ENCODE measurements at regions not wholly inside any gene's neighbourhood (a gene's known extent, or its start where the extent isn't known, plus 50 kb on each side); places are given as distances from the start of the nearest gene placed in this dataset.

DNA sequence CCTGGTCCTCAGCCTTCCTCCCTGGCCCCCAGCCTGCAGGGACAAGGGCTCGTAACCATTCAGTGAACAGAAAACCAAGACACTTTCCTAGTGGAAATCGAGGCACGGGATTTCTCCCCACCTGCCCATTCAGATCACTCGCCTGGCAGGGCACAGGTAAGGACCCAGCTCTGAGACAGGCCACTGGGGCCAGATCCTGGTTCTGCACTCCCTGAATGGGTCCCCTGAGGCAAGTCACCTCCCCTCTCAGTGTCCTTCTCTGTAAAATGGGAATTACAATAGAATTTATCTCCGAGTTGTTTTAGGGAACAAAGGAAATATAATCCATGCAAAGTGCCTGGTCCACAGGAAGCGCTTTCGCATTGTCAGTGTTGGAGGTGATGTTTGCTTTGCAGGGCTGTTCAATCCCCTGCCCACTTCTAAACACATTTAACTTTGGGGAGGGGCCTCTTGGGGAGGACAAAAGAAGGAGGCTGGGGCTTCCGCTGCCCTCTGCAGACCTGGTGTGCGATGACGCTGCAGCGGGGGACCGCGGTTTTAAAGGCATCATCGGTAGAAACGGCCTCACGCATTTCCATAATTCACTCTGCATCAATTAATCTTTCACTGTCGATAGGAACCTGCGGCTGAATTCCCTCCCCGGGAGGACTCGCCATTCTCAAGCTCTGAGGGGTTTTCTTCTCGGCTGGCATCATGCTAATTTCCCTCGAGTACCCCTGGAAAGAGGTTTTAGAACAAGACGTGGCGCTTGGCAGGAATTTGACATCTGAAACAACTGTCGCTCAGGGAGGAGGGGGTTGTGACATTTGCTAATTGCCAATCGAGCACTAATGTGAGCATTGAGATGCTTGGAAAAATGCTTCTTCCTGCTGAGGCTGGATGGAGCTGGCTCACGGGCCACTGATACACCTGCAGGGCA lies 70.4 kb upstream of the FGF3 start:
- no peak for DNase-seq (ENCODE audit: low spot score in 2 of 2)
- WGBS, 2 donors: 32 to 37% methylated on average over 27 of the region's 27 CpGs
- no peak for TF ChIP-seq CTCF (IDR thresholded peaks at IDR 0.05)
- TF ChIP-seq POLR2A (IDR thresholded peaks at IDR 0.05): no peak
- no peak overlapping the region for H3K4me3 ChIP-seq (ENCODE audit: low read depth, poor library complexity, severe bottlenecking)
- intact Hi-C loops (cut with DNase I; ENCODE audit: low total_unique reads): loop anchor here (10.0 kb wide), 1 partner anchor 185 kb away; the partner anchor contains the start of gene FGF19

DNA sequence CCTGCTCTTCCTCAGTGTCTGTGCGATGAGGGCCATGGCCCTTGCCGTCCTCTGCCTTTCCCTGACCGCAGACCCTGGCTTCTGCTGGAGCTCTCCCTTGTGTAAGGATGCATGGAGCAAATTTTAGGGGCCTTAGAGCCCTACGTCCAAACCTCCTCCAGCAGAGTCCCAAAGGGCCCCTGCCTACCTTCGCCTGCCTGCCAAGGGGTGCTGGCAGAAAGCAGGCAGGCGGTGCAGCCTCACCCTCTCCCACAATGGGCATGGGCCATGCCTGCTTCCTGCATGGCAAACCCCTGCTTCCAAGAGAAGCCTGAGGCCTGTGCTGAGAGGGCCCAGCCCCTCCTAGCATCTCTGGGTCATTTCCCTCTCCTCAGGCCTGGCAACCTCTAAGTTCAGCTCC lies 71.3 kb upstream of the FGF3 start:
- no peak for DNase-seq (ENCODE audit: low spot score in 2 of 2)
- intact Hi-C loops (cut with DNase I; ENCODE audit: low total_unique reads): no loop called here
- H3K4me3 ChIP-seq (ENCODE audit: low read depth, poor library complexity, severe bottlenecking): no peak overlapping the region
- WGBS, 2 donors: 74% methylated on average over 6 of the region's 6 CpGs
- TF ChIP-seq POLR2A (IDR thresholded peaks at IDR 0.05) (no peak), CTCF (IDR thresholded peaks at IDR 0.05) (no peak)

DNA sequence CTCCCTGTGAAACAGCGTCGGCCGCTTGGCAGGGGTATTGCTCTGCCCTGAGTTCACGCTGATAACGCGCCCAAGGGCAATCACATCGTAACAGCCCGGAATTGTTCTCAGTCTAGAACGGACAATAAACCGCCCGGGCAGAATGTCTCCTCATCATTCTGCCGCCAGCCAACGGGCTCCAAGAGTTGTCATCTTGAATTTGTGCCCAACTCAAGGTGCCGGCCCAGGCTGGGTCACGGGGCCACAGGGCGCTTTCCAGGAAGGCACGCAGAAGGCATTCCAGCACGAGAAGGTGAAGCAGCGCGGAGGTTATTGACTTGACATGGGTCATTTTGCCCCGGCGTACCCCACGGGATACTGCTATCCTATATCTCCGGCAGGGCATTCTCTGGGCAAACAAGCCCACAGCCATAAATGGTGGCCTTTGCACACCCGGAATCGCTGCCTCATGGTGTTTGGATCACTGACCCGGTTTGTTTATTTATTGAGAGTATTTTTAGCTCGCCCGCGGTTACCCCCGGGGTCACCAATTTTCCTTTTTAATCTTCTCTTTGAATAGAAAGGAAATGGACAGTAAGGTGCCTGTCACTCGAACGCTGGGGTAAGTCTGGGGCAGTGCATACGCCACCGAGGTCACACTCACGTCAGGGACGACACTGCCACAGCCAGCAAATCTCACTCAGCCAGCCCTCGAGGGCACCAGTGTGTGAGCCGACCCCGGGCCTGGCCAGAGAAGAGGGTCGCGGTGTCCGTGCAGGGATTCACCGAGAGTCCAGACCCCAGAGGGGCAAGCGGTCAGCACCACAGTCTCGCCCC lies 72.4 kb upstream of the FGF3 start:
- no peak for TF ChIP-seq CTCF (IDR thresholded peaks at IDR 0.05)
- TF ChIP-seq POLR2A (IDR thresholded peaks at IDR 0.05): no peak
- H3K4me3 ChIP-seq (ENCODE audit: low read depth, poor library complexity, severe bottlenecking): no peak overlapping the region
- intact Hi-C loops (cut with DNase I; ENCODE audit: low total_unique reads): no loop called here
- DNase-seq (ENCODE audit: low spot score in 2 of 2): no peak
- WGBS, 2 donors: 57 to 69% methylated on average over 42 to 43 of the region's 46 CpGs

DNA sequence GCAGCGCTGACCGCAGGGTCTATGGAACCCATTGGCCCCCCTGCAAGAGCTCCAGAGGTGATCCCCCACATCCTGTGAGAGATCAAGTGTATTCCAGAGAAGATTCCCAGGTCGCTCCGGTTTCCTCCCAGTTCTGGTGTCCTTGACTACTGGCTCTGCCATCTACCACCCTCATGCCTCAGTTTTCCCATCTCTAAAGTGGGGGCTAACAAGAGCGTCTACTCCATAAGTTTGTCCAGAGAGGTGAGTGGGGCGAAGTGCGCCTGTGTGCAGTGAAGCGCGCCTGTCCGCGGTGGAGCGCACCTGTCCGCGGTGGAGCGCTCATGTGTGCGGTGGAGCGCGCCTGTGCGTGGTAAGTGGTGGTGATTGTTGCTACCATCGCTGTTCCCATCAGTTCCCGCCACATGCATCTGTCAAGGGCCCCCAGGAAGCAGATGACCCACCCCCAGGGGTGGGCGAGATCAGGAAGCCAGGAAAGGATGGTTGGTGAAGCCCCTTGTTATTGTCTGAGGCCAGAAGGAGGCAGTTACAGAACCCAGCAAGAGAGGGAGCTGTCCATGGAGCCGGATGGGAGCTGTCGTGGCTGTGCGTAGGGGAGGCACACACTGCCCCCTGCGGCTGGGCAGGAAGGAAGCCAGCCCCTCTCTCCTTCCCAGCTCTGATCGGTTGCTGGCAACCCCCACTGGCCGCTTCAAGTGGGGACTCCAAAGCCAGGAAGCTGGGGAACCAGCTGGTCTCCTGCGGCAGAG lies 73.2 kb upstream of the FGF3 start:
- TF ChIP-seq POLR2A (IDR thresholded peaks at IDR 0.05) (no peak), CTCF (IDR thresholded peaks at IDR 0.05) (no peak)
- intact Hi-C loops (cut with DNase I; ENCODE audit: low total_unique reads): no loop called here
- no peak for DNase-seq (ENCODE audit: low spot score in 2 of 2)
- 77 to 80% methylated on average over 27 to 29 of the region's 29 CpGs for WGBS, 2 donors
- no peak overlapping the region for H3K4me3 ChIP-seq (ENCODE audit: low read depth, poor library complexity, severe bottlenecking)

DNA sequence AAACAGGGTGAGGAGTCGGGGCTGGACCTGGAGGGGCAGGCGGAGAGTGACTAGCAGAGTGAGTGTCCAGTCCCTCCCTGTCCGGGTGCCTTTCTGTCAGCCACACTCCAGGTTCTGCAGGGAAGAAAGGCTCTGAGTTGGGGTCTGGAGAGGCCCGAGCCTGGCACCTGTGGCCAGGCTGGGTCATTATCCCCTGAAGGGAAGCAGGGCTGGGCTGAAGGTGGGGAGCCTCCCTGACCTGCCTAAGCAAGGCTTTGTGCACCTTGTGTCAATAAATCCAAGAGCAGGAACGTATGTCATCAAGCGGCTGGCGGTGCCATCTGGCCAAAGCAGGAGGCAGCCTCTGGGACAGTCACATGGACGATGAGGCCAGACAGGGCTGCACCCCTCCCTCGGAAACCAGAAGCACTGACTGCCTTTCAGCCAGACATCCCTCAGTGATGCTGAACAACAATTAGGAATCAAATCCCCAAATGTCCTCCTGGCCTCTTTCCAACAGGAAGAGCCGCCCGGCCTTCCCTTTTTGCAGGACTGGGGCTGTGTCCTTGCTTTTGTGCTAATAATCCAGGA lies 73.9 kb upstream of the FGF3 start:
- DNase-seq (ENCODE audit: low spot score in 2 of 2): no peak
- no peak overlapping the region for H3K4me3 ChIP-seq (ENCODE audit: low read depth, poor library complexity, severe bottlenecking)
- intact Hi-C loops (cut with DNase I; ENCODE audit: low total_unique reads): no loop called here
- TF ChIP-seq CTCF (IDR thresholded peaks at IDR 0.05) (no peak), POLR2A (IDR thresholded peaks at IDR 0.05) (no peak)
- 43 to 50% methylated on average over 11 of the region's 11 CpGs for whole genome bisulfite sequencing, 2 donors
